ENCODE measurements at regions not wholly inside any gene's neighbourhood (a gene's known extent, or its start where the extent isn't known, plus 50 kb on each side); places are given as distances from the start of the nearest gene placed in this dataset.
"Not testable (repeated sequence)": the region's sequence is repeated elsewhere in the genome, so short reads cannot be mapped to it uniquely, and the experiment has no call there.

DNA sequence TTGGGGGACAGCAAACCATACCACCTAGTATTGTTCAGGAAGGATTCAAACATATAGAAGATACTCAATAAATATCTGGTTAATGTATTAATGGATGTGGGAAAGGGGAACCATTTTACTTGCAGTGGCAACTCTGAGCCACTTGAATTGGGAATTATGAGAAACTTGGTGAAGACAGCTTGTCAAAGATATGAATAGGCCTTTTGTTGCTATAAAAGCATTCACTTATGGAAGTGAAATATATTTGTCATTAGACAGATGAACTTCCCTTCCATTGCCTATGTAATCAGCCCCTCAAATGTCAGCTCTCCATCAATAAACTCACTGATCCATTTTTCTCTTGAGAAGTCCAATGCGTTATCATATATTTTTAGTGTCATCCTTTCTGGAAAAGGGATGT, 56.1 kb downstream of the GPR85 start:
- H3K4me3 Mint-ChIP-seq, result no peak overlapping the region
- H3K27ac Mint-ChIP-seq, result no peak overlapping the region
- DNase-seq, result no peak
- H3K9me3 Mint-ChIP-seq, result no peaks in the 10 kb centered on the region
- no peaks in the 10 kb centered on the region for H3K4me1 Mint-ChIP-seq
- CTCF ChIA-PET, result no interaction called here
- no peaks in the 10 kb centered on the region for H3K27me3 Mint-ChIP-seq
- H3K36me3 Mint-ChIP-seq, result no peaks in the 10 kb centered on the region

DNA sequence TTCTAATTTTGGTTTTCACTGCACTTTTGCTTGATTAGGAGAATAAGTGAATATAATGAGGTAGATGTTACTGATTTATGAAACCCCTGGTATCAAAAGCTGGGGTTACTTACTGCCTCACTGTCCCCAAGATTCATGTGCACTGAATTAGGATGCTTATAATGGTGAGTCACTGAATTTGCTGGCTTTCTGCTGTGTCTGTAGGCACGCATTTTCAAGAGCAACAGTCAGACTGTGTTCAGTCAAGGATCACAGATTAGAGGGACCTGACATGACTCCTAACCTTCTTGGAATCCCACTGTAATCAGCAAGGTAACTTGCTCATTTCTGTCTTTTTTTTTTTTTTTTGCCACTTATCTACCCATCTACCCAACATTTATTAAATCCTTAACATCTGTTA, 59.7 kb downstream of the GPR85 start:
- no peaks in the 10 kb centered on the region for H3K9me3 Mint-ChIP-seq
- H3K4me1 Mint-ChIP-seq, result no peaks in the 10 kb centered on the region
- no peak for DNase-seq
- no peak overlapping the region for H3K27ac Mint-ChIP-seq
- H3K27me3 Mint-ChIP-seq, result no peaks in the 10 kb centered on the region
- CTCF ChIA-PET, result no interaction called here
- no peaks in the 10 kb centered on the region for H3K36me3 Mint-ChIP-seq
- no peak overlapping the region for H3K4me3 Mint-ChIP-seq

DNA sequence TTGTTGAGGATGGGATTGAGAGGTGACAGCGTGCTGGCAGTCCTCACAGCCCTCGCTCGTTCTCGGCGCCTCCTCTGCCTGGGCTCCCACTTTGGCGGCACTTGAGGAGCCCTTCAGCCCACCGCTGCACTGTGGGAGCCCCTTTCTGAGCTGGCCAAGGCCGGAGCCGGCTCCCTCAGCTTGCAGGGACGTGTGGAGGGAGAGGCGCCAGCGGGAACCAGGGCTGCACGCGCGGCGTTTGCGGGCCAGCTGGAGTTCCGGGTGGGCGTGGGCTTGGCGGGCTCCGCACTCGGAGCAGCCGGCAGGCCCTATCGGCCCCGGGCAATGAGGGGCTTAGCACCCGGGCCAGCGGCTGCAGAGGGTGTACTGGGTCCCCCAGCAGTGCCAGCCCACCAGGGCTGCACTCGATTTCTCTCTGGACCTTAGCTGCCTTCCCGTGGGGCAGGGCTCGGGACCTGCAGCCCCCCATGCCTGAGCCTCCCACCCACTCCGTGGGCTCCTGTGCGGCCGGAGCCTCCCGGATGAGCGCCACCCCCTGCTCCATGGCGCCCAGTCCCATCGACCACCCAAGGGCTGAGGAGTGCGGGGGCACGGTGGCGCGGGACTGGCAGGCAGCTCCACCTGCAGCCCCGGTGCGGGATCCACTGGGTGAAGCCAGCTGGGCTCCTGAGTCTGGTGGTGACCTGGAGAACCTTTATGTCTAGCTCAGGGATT, 69.3 kb downstream of the GPR85 start:
- H3K27ac Mint-ChIP-seq, H3K4me1 Mint-ChIP-seq, H3K9me3 Mint-ChIP-seq, H3K36me3 Mint-ChIP-seq, DNase-seq, H3K27me3 Mint-ChIP-seq, CTCF ChIA-PET, H3K4me3 Mint-ChIP-seq: not testable (repeated sequence)

DNA sequence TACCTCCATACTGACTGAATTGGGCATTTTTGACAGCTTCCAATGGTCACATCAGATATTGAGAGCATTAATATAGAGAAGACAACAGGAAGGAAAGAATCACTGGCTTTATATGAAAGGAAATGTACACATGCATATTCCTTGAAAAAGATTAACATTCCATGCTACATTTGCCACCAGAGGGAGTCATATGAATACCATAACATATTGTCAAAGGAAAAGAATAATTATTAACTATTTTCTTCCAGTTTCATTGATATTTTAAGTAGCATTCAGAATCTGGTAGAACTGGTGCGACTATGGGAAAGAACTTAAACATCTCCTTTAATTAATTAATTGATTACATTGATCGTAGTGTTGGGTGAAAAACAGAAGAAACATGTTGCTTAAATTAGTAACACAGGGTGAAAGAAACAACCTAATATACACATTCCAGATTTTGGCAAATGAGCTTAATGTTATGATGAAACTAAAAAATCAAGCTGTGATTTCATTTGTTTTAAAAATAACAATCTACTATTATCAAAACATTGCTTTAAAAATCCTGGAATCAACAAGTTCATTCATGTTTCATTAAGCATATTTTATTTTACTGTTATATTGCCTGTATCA, 71.5 kb downstream of the GPR85 start:
- H3K9me3 Mint-ChIP-seq, result no peaks in the 10 kb centered on the region
- CTCF ChIA-PET, result no interaction called here

DNA sequence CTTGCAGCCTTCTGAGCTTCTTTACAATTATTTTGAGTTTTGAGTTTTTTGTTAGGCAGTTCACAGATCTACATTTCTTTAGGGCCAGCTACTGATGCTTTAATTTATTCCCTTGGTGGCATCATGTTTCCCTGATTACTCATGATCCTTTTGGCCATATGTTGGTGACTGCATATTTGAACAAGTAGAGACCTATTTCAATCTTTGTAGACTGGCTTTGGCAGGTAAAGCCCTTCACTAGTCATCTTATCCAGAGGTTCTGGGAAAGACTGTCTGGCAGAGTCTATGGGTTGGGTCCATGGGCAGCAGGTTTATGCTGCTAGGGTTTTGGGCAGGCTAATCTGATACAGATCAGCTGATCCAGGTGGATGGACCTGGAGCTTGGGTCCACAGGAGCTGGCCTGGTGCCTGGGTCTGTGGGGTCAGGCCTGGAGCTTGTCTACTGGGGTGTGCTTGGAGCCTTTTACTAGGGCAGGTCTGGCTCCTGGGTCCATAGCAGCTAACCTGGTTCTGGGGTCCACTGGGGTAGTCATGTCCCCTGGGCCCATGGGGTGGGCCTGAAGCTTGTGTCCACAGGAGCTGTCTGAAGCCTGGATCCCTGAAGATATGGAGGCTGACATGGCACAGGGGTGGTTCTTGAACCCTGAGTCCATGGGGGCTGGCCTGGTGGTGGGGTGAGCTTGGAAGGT, 72.7 kb downstream of the GPR85 start:
- Mint-ChIP-seq H3K4me1 (no peaks in the 10 kb centered on the region), H3K9me3 (no peaks in the 10 kb centered on the region), H3K4me3 (no peak overlapping the region), H3K36me3 (no peaks in the 10 kb centered on the region), H3K27ac (no peak overlapping the region), H3K27me3 (no peaks in the 10 kb centered on the region)
- DNase-seq, result no peak
- CTCF ChIA-PET, result no interaction called here

More for the DNA sequence above, 71.5 kb downstream of the GPR85 start:
- H3K36me3 Mint-ChIP-seq, result no peaks in the 10 kb centered on the region
- H3K27ac Mint-ChIP-seq, result no peak overlapping the region
- H3K27me3 Mint-ChIP-seq, result no peaks in the 10 kb centered on the region
- no peak for DNase-seq
- no peaks in the 10 kb centered on the region for H3K4me1 Mint-ChIP-seq
- H3K4me3 Mint-ChIP-seq, result no peak overlapping the region

DNA sequence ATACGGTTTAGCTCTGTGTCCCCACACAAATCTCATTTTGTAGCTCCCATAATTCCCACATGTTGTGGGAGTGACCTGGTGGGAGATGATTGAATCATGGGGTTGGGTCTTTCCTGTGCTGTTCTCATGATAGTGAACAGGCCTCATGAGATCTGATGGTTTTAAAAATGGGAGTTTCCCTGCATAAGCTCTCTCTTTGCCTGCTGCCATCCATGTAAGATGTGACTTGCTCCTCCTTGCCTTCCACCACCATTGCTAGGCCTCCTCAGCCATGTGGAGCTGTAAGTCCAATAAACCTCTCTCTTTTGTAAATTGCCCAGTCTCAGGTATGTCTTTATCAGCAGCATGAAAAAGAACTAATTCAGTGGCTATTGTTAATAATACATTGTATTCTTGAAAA, 73.8 kb downstream of the GPR85 start:
- DNase-seq, H3K4me3 Mint-ChIP-seq, H3K4me1 Mint-ChIP-seq, H3K27me3 Mint-ChIP-seq, H3K9me3 Mint-ChIP-seq, H3K36me3 Mint-ChIP-seq, CTCF ChIA-PET, H3K27ac Mint-ChIP-seq: not testable (repeated sequence)

DNA sequence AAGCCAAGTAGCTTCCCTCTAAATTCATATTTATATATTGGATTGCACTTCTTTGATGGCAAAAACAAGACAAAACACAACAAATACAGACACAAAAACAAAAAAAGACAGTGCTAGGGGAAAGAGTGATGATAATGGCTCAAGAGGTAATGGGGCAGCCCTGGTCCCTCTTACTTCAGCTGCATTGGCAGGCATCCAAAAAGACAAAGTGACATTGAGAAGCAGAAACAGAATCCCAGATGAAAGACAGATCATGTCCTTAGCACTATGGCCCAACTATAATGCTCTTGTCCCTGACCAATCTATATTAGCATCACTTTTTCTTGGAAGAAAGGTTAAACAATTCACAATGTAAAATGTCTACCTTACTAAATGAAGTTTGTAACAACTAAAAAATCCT, 76.2 kb downstream of the GPR85 start:
- no peaks in the 10 kb centered on the region for H3K9me3 Mint-ChIP-seq
- DNase-seq, result no peak
- H3K27me3 Mint-ChIP-seq, result no peaks in the 10 kb centered on the region
- H3K4me3 Mint-ChIP-seq, result no peak overlapping the region
- H3K27ac Mint-ChIP-seq, result no peak overlapping the region
- CTCF ChIA-PET, result no interaction called here
- no peaks in the 10 kb centered on the region for H3K4me1 Mint-ChIP-seq
- H3K36me3 Mint-ChIP-seq, result no peaks in the 10 kb centered on the region

DNA sequence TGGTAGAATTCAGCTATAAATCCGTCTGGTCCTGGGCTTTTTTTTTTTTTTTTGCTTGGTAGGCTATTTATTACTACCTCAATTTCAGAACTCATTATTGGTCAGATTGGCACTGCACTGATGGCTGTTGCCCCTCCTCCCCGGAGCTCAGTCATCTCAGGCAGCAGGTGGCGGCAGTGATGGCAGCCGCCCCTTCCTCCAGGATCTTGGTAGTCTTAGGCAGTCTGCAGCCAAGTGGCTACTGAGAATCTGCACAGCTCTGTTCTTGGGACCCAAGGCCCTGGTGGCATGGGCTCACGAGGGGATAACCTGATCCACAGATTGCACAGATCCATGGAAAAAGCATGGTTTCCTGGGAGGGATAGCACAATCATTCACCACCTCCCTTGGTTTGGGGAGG, 77.9 kb downstream of the GPR85 start:
- Mint-ChIP-seq H3K27me3 (no peaks in the 10 kb centered on the region), H3K4me1 (no peaks in the 10 kb centered on the region), H3K36me3 (no peaks in the 10 kb centered on the region), H3K4me3 (no peak overlapping the region), H3K27ac (no peak overlapping the region), H3K9me3 (no peaks in the 10 kb centered on the region)
- DNase-seq, result no peak
- CTCF ChIA-PET, result no interaction called here

DNA sequence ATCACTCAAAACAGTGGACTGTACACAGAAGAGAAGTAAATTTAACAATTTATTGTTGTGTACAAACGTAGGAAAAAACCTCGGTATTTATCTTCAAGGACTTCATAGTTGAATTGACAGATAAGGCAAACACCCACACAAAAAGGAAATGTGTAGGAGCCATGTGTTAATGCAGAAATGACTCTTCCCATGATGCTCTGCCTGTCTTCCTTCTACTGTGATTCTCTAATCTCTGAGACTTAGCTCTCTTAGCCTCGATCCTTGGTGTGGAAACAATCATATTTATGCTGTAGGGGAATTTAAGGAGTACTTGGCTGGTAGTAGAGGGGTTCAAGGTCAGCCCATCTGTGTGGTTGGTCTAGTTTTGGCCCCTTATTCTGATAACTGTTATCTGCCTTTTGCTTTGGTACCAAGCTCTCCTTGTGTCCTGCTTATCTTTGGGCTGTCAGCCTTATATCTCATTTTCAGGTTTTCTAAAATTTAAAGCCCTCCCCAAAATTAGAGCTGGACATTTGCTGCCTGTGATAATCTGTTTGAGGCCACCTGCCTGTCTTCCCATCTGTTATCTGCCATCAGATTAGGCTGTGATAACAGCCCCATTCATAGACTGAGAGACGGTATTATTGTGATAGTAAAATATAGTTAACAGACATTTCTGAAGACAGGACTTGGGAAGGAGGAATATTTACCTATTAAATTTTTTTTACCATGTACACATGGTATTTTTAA, 81.7 kb downstream of the GPR85 start:
- Mint-ChIP-seq H3K9me3 (no peaks in the 10 kb centered on the region), H3K27me3 (no peaks in the 10 kb centered on the region), H3K36me3 (no peaks in the 10 kb centered on the region), H3K4me3 (no peak overlapping the region), H3K4me1 (no peaks in the 10 kb centered on the region), H3K27ac (no peak overlapping the region)
- no peak for DNase-seq
- CTCF ChIA-PET, result interaction anchor here (0.6 kb wide), 1 partner anchor 182 kb away, joined by 3 read pairs; no protein-coding TSS in a partner anchor

DNA sequence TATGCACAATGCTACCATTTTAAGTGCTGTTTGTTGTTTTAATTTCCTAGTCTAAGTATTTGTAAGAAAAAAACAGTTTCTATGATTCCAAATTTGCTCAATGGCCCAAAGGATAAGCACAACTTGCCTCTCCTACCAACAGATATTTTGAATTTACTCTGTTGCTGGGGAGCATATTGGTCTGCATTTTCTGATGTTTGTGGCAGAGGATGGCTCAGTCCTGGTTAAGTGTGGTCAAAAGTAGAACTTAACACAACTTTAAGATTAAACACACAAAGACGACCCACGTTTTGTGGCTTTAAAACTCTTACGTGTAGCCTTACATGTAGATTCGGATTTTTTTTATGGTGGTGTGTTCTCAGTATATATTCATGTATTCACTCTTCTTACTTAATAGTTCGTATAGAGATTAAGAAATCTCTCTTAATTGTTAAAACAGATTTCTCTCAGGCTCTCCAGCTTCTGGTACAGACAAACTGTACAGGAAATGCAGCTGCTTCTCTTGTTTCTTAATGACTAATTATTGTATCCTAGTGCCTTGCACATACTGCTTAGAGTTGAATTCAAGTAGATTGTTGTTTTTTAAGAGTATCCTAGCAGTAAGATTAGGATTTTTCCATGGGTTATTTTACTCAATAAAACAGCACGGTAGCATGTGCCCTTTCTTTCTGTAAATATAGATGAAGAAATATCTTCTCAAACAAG, 86.2 kb downstream of the GPR85 start:
- CTCF ChIA-PET, result no interaction called here
- Mint-ChIP-seq H3K36me3 (no peaks in the 10 kb centered on the region), H3K4me1 (no peaks in the 10 kb centered on the region), H3K27ac (no peak overlapping the region), H3K9me3 (no peaks in the 10 kb centered on the region), H3K27me3 (no peaks in the 10 kb centered on the region), H3K4me3 (no peak overlapping the region)
- DNase-seq, result no peak

DNA sequence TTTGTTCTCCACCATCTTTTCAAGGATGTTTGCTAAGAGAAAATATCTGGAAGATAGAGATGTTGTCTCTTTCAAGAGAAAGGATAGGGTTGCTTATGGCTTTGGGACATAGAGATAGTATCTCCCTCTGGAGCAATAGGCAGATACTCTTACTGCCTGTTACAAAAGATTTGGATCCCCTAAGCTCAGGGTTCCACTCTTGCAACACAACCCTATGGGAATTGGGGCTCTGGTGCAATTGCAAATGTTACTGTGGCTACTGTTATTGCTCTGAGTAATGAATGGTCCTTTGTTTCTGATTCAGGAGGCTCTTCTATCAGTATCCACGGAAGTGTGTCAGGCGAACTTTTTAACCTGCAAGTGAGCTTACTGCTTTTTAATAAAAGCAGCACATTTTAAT, 88.8 kb downstream of the GPR85 start:
- Mint-ChIP-seq H3K4me1 (no peaks in the 10 kb centered on the region), H3K36me3 (no peaks in the 10 kb centered on the region), H3K9me3 (no peaks in the 10 kb centered on the region), H3K4me3 (no peak overlapping the region), H3K27me3 (no peaks in the 10 kb centered on the region), H3K27ac (no peak overlapping the region)
- DNase-seq, result no peak
- CTCF ChIA-PET, result no interaction called here

DNA sequence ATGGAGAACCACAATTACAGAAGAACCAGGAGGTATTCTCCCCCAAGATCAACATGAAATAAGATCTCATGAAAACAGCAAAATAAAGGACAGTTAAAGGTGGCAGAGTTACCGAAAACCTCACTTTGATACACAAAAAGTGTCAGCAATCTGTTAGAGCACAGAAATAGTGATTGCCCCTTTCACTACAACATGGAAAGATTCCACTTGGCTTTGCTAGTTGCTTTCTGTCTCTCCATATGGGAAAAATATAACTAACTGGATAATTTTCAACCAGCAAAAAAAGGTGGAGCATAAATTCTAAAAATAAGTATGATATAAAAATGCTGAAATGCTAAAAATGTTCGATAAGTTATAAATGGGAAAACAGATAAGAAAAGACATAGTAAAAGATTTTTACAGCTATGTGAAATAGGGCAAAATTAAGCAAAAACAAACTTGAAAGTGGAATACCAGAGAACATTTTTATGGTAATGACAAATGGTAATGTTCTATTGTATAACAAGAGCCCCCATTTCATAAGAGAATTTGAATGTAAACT, 90.2 kb downstream of the GPR85 start:
- CTCF ChIA-PET, result no interaction called here
- no peaks in the 10 kb centered on the region for H3K4me1 Mint-ChIP-seq

DNA sequence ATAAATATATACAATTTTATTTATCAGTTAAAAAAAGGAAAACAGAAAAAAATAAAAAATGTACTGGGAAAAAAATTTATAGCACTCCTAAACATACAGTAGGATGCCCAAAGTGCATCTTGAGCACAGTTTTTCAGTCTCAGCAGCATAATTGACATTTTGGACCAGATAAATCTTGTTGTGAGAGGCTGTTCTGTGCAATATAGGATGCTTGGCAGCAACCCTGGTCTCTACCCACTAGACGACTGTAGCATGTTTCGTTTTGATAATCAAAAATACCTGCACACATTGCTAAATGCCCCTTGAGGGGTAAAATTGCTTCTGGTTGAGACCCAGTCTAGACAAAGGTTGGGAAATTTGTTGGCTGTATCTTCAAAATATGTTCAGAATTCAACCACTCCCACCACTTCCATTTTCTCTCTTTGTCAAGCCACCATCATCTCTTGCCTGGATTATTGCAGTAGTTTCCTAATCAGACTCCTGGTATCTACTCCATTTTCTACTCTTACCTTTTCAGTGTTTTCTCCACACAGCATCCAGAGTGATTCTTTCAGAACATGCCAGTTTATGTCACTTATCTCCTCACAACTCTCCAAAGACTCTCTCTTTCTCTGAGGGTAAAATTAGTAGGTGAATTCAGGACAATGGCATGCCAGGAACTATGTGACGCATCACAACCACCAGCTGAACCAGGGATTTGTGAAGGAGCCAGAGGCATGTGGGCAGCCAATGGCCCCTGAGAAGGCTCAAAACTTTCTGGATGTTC, 91.4 kb downstream of the GPR85 start:
- DNase-seq, result no peak

More for the DNA sequence above, 90.2 kb downstream of the GPR85 start:
- DNase-seq, result no peak
- H3K27ac Mint-ChIP-seq, result no peak overlapping the region
- H3K9me3 Mint-ChIP-seq, result no peaks in the 10 kb centered on the region
- no peak overlapping the region for H3K4me3 Mint-ChIP-seq
- no peaks in the 10 kb centered on the region for H3K27me3 Mint-ChIP-seq
- H3K36me3 Mint-ChIP-seq, result no peaks in the 10 kb centered on the region

More for the DNA sequence above, 91.4 kb downstream of the GPR85 start:
- Mint-ChIP-seq H3K4me3 (no peak overlapping the region), H3K9me3 (no peaks in the 10 kb centered on the region), H3K4me1 (no peaks in the 10 kb centered on the region), H3K36me3 (no peaks in the 10 kb centered on the region), H3K27me3 (no peaks in the 10 kb centered on the region), H3K27ac (no peak overlapping the region)
- CTCF ChIA-PET, result no interaction called here

Measured in activated naive CD4-positive, alpha-beta T cell treated with anti-CD3 and anti-CD28 coated beads, Interleukin-2, amount 10 ng/mL, durations not matched to agents 7 days and 5 days (primary cell).